ENCODE measurements at regions not wholly inside any gene's neighbourhood (a gene's known extent, or its start where the extent isn't known, plus 50 kb on each side); places are given as distances from the start of the nearest gene placed in this dataset.

DNA sequence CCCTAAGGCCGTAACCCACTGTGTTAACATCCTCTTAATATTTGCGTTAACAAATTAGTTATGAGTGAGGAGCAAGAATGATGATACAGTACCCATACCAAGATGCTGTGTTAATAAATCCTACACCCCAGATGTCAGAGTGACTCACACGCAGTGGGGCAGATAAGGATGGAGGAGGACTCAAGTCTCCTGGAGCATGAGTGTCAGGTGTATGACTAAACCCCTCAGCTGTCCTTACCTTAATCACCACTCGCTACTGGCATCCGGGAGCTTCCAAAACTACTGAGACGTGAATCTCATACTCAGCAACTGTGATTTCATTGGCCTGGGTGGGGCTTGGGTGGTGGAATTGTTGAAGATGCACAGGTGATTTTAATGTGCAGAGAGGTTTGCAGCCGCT, 131.3 kb upstream of the MTHFD1L start:
- TF ChIP-seq, protein P1, sequence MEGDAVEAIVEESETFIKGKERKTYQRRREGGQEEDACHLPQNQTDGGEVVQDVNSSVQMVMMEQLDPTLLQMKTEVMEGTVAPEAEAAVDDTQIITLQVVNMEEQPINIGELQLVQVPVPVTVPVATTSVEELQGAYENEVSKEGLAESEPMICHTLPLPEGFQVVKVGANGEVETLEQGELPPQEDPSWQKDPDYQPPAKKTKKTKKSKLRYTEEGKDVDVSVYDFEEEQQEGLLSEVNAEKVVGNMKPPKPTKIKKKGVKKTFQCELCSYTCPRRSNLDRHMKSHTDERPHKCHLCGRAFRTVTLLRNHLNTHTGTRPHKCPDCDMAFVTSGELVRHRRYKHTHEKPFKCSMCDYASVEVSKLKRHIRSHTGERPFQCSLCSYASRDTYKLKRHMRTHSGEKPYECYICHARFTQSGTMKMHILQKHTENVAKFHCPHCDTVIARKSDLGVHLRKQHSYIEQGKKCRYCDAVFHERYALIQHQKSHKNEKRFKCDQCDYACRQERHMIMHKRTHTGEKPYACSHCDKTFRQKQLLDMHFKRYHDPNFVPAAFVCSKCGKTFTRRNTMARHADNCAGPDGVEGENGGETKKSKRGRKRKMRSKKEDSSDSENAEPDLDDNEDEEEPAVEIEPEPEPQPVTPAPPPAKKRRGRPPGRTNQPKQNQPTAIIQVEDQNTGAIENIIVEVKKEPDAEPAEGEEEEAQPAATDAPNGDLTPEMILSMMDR (IDR thresholded peaks at IDR 0.05): no peak
- no peak for TF ChIP-seq POLR2A (IDR thresholded peaks at IDR 0.05)

Data from body of pancreas (tissue), 4 donors.